CD4-positive, alpha-beta T cell treated with Interleukin-21 for 1 hour (primary cell): ENCODE measurements at regions not wholly inside any gene's neighbourhood (a gene's known extent, or its start where the extent isn't known, plus 50 kb on each side); places are given as distances from the start of the nearest gene placed in this dataset.

ENCODE experiments used
- DNase-seq: peaks from one replicate; pipeline ENCODE4 v3.0.0-alpha.2; 2020

- no peak for DNase-seq
These were observed 89.7 kb upstream of the ADRA1B start for GRCh38 chr5:159826351-159827214.

- DNase-seq, result no peak
These were observed 88.4 kb upstream of the ADRA1B start for GRCh38 chr5:159827861-159828260.

- no peak for DNase-seq
These were observed 84.2 kb upstream of the ADRA1B start for GRCh38 chr5:159832073-159832472.

GRCh38 chr5:159833088-159833487, 83.2 kb upstream of the ADRA1B start:
- no peak for DNase-seq

GRCh38 chr5:159833846-159834245, 82.4 kb upstream of the ADRA1B start:
- DNase-seq, result no peak

GRCh38 chr5:159835548-159835947, 80.7 kb upstream of the ADRA1B start:
- no peak for DNase-seq

- no peak for DNase-seq
These were observed 79.6 kb upstream of the ADRA1B start for GRCh38 chr5:159836691-159837090.

GRCh38 chr5:159837860-159838259, 78.4 kb upstream of the ADRA1B start:
- DNase-seq, result no peak

- DNase-seq, result no peak
These were observed 77.6 kb upstream of the ADRA1B start for GRCh38 chr5:159838551-159839222.

- DNase-seq, result no peak
These were observed 71.8 kb upstream of the ADRA1B start for GRCh38 chr5:159844267-159845121.

GRCh38 chr5:159849437-159850083, 66.7 kb upstream of the ADRA1B start:
- no peak for DNase-seq

- no peak for DNase-seq
These were observed 66.1 kb upstream of the ADRA1B start for GRCh38 chr5:159850160-159850559.

- no peak for DNase-seq
These were observed 65.2 kb upstream of the ADRA1B start for GRCh38 chr5:159851053-159851452.

GRCh38 chr5:159854916-159855315, 61.4 kb upstream of the ADRA1B start:
- no peak for DNase-seq

GRCh38 chr5:159855476-159856191, 60.6 kb upstream of the ADRA1B start:
- no peak for DNase-seq

GRCh38 chr5:159858871-159859270, 57.4 kb upstream of the ADRA1B start:
- no peak for DNase-seq

GRCh38 chr5:159861086-159861485, 55.2 kb upstream of the ADRA1B start:
- DNase-seq, result no peak

- no peak for DNase-seq
These were observed 51.2 kb upstream of the ADRA1B start for GRCh38 chr5:159864885-159865691.

- DNase-seq, result no peak
These were observed 50.2 kb upstream of the ADRA1B start for GRCh38 chr5:159866093-159866492.
